Activated naive CD8-positive, alpha-beta T cell treated with anti-CD3 and anti-CD28 coated beads for 36 hours (primary cell): ENCODE measurements at regions not wholly inside any gene's neighbourhood (a gene's known extent, or its start where the extent isn't known, plus 50 kb on each side); places are given as distances from the start of the nearest gene placed in this dataset.
A peak's percentile ranks its signal among the peaks of the same experiment; 100 is the strongest.
"Not testable (repeated sequence)": the region's sequence is repeated elsewhere in the genome, so short reads cannot be mapped to it uniquely, and the experiment has no call there.

Source experiments
- DNase-seq: peaks from one replicate; pipeline ENCODE4 v3.0.0; 2021
- H3K27ac Mint-ChIP-seq: one replicate; pipeline ENCODE4 v1.8.0; 2022; ENCODE audit warnings: mild to moderate bottlenecking, moderate library complexity, mixed read lengths
- H3K27me3 Mint-ChIP-seq: one replicate; pipeline ENCODE4 v1.8.0; 2022; ENCODE audit warnings: mild to moderate bottlenecking, mixed read lengths
- H3K36me3 Mint-ChIP-seq: one replicate; pipeline ENCODE4 v1.8.0; 2021; ENCODE audit warnings: mild to moderate bottlenecking, mixed read lengths
- H3K4me1 Mint-ChIP-seq: one replicate; pipeline ENCODE4 v1.8.0; 2021; ENCODE audit warnings: mixed read lengths
- H3K4me3 Mint-ChIP-seq: one replicate; pipeline ENCODE4 v1.8.0; 2022; ENCODE audit warnings: mild to moderate bottlenecking, moderate library complexity, mixed read lengths
- H3K9me3 Mint-ChIP-seq: one replicate; pipeline ENCODE4 v1.8.0; 2022; ENCODE audit warnings: mixed read lengths

DNA sequence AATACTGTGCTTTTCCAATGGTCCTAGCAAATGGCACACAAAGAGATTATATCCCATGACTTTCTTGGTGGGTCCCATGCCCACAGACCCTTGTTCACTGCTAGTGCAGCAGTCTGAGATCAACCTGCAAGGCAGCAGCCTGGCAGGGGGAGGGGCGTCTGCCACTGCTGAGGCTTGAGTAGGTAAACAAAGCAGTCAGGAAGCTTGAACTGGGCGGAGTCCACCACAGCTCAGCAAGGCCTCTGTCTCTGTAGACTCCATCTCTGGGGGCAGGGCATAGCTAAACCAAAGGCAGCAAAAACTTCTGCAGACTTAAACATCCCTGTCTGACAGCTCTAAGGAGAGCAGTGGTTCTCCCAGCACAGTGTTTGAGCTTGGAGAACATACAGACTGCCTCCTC is 82.9 kb downstream of the ZNF737 start:
- Mint-ChIP-seq H3K27ac (no peak overlapping the region), H3K4me1 (peaks cover 1% of the 10 kb centered on the region), H3K4me3 (no peak overlapping the region), H3K9me3 (peaks cover 55% of the 10 kb centered on the region), H3K36me3 (peaks cover 29% of the 10 kb centered on the region), H3K27me3 (no peaks in the 10 kb centered on the region)
- no peak for DNase-seq

DNA sequence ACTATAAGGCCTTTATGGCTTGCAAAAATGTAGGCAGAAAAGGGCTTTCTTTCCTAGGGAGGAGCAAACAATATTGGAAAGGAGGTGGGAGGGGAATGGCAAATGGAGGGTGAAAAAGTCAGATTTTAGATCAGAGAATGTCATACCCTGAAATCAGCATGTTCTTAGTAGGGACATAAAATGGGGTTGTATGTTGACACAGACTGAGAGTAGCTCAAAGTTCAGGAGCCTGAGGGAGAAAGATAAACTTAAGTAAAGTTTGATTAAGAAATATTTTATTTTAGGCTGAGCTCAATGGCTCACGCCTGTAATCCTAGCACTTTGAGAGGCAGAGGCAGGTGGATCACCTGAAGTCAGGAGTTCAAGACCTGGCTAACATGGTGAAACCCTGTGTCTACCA is 83.8 kb downstream of the ZNF737 start:
- H3K27ac Mint-ChIP-seq = no peak overlapping the region
- H3K4me3 Mint-ChIP-seq = no peak overlapping the region
- peaks cover 37% of the 10 kb centered on the region for H3K36me3 Mint-ChIP-seq
- peaks cover 56% of the 10 kb centered on the region for H3K9me3 Mint-ChIP-seq
- peaks cover 1% of the 10 kb centered on the region for H3K4me1 Mint-ChIP-seq
- DNase-seq = no peak
- no peaks in the 10 kb centered on the region for H3K27me3 Mint-ChIP-seq

DNA sequence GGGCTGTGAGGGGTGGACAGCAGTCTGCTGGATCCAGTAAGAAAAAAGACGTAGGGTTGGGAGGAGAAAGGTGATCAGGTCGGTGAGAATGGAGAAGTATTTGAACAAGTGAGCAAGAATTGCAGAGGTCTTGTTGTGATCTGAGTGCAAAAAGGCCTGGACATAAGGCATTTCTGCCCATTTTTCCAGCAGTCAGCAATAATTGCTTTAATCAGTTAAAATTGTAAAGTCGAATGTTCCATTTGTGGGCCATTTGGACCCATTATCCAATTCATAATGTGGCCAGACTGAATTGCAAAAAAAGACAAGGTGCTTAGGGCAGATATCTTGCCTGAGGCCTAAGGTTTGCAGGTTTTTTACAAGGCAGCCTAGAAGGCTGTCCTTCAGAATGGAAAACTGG is 86.1 kb downstream of the ZNF737 start:
- H3K9me3 Mint-ChIP-seq = peaks cover 55% of the 10 kb centered on the region
- no peak for DNase-seq
- no peak overlapping the region for H3K27ac Mint-ChIP-seq

DNA sequence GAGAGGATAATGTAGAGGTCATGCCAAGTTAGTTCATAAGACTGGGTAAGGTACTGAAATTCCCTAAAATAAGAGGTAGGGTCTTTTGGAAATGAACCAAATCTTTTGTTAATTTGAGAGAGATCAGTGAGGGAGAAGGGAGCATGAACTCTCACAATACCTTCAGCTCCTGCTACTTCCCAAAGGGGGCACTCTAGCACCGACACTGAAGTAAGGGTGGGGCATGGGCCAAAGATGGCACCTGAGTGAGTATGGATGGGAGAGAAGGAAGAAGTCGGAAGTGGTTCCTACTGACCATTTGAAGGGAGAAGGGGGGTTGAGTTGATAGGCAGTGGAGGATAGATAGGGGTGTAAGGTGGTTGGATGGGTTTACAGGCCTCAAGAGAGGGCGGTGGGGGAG is 86.6 kb downstream of the ZNF737 start:
- no peak for DNase-seq
- Mint-ChIP-seq H3K36me3 (peaks cover 31% of the 10 kb centered on the region), H3K27ac (no peak overlapping the region), H3K9me3 (peaks cover 52% of the 10 kb centered on the region), H3K27me3 (no peaks in the 10 kb centered on the region), H3K4me3 (no peak overlapping the region), H3K4me1 (peaks cover 1% of the 10 kb centered on the region)

More for the DNA sequence above, 86.1 kb downstream of the ZNF737 start:
- Mint-ChIP-seq H3K27me3 (no peaks in the 10 kb centered on the region), H3K36me3 (peaks cover 29% of the 10 kb centered on the region), H3K4me1 (peaks cover 1% of the 10 kb centered on the region), H3K4me3 (no peak overlapping the region)

DNA sequence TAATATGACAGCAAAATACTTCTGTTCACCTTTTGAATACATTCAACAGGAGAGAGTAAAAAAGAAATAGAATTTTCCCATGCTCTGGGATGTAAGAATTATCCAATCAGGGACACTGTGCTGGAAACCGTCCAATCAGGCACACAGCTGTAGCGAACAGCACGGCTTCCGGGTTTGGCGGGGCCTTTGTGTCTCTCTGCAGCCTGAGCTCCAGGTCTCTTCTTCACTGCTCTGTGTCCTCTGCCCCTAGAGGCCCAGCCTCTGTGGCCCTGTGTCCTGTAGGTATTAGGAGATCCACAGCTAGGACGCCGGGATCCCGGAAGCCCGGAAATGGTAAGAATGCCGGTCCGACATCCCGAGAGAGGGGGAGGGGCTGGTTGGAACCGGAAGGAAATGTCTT is 92.7 kb downstream of the ZNF737 start:
- H3K27ac Mint-ChIP-seq = no peak overlapping the region
- H3K4me3 Mint-ChIP-seq = no peak overlapping the region
- peaks cover 11% of the 10 kb centered on the region for H3K36me3 Mint-ChIP-seq
- H3K9me3 Mint-ChIP-seq = peaks cover 26% of the 10 kb centered on the region
- H3K27me3 Mint-ChIP-seq = no peaks in the 10 kb centered on the region
- DNase-seq = no peak
- no peaks in the 10 kb centered on the region for H3K4me1 Mint-ChIP-seq

DNA sequence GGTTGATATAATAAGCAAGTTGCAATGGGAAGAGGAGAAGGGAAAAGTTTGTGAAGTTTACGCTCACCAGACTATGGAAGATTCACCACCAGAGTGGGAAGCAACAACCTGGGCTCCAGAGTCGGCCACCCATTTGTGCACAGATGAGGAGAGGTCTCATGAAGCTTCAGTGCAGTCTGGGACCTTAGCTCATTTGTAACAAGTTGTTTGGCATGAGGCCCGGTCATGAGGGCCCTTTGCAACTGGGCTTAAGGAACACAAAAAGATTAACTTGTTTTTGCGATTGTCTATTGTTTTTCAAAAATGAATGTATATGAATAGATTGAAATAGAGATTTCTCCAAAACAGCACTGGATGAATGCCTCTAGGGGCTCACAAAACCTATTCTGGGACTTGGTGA is 94.2 kb downstream of the ZNF737 start:
- no peaks in the 10 kb centered on the region for H3K4me1 Mint-ChIP-seq
- no peak overlapping the region for H3K4me3 Mint-ChIP-seq
- H3K27me3 Mint-ChIP-seq = no peaks in the 10 kb centered on the region
- peaks cover 3% of the 10 kb centered on the region for H3K36me3 Mint-ChIP-seq
- no peak for DNase-seq
- H3K9me3 Mint-ChIP-seq = peaks cover 12% of the 10 kb centered on the region
- no peak overlapping the region for H3K27ac Mint-ChIP-seq

DNA sequence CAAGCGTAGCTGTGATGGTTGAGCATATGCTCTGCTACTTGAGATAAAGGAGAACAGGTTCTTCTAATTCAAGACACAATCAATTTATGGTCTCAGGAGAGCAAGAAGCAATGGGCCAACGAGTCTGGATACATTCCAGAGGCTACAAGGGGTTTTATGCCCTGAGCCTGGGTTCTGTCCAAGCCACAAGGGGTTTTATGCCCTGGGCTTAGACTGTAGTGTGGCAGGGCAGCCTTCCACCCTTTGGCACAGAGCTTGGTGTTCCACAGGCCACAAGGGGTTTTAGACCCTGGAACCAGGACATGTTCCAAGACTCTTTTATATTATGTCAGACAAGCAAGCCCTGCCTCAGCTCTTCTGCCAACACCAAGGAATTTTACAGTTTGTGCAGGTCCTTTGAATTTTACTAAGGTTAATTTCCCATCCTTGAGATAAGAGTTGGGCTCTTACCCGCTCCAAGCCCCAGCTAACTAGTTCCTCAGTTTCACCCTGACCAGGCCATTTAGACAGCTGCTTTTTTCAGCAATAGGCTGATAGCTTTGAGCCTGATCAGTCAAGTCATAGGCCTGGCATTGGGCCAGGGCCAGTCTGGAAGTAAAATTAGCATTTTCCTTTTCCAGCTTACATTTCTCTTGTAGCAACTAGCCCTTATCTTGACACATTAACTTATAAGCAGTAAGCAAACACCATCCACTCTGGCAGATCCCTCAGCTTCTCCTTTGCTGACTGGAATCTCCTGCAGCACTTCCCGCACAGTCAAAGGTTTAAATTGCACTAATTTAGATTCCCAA is 95.0 kb downstream of the ZNF737 start:
- no peaks in the 10 kb centered on the region for H3K27me3 Mint-ChIP-seq
- H3K4me1 Mint-ChIP-seq = no peaks in the 10 kb centered on the region
- DNase-seq = no peak

DNA sequence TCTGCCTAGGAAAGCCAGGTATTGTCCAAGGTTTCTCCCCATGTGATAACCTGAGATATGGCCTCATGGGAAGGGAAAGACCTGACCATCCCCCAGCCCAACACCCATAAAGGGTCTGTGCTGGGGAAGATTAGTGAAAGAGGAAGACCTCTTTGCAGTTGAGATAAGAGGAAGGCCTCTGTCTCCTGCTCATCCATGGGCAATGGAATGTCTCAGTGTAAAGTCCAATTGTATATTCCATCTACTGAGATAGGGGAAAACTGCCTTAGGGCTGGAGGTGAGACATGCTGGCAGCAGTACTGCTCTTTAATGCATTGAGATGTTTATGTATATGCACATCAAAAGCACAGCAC is 99.0 kb downstream of the ZNF737 start:
- not testable (repeated sequence) for H3K27me3 Mint-ChIP-seq, DNase-seq

More for the DNA sequence above, 95.0 kb downstream of the ZNF737 start:
- Mint-ChIP-seq H3K36me3 (peaks cover 3% of the 10 kb centered on the region), H3K27ac (no peak overlapping the region), H3K4me3 (no peak overlapping the region), H3K9me3 (peaks cover 4% of the 10 kb centered on the region)

DNA sequence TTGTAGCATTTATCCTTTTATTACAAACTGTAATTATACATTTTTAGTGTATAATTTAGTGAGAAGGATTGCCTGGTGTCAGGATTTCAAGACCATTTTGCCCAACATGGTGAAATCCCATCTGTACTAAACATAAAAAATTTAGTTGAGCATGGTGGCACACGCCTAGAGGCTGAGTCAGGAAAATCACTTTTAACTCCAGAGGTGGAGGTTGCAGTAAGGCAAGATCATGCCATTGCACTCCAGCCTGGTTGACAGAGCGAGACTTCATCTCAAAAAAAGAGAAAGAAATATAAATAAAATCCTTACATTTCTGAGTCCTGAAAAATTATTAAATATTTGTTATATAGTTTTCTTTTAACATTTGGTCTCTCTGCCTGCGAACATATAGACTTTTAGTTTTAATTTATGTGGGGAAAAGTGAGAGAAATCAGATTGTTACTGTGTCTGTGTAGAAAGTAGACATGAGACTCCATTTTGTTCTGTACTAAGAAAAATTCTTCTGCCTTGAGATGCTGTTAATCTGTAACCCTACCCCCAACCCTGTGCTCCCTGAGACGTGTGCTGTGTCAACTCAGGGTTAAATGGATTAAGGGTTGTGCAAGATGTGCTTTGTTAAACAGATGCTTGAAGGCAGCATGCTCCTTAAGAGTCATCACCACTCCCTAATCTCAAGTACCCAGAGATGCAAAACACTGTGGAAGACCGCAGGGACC is 99.5 kb downstream of the ZNF737 start:
- not testable (repeated sequence) for H3K27ac Mint-ChIP-seq, H3K4me3 Mint-ChIP-seq, H3K9me3 Mint-ChIP-seq, H3K4me1 Mint-ChIP-seq, DNase-seq, H3K36me3 Mint-ChIP-seq, H3K27me3 Mint-ChIP-seq

More for the DNA sequence above, 99.0 kb downstream of the ZNF737 start:
- not testable (repeated sequence) for H3K36me3 Mint-ChIP-seq, H3K4me1 Mint-ChIP-seq, H3K27ac Mint-ChIP-seq, H3K9me3 Mint-ChIP-seq, H3K4me3 Mint-ChIP-seq

DNA sequence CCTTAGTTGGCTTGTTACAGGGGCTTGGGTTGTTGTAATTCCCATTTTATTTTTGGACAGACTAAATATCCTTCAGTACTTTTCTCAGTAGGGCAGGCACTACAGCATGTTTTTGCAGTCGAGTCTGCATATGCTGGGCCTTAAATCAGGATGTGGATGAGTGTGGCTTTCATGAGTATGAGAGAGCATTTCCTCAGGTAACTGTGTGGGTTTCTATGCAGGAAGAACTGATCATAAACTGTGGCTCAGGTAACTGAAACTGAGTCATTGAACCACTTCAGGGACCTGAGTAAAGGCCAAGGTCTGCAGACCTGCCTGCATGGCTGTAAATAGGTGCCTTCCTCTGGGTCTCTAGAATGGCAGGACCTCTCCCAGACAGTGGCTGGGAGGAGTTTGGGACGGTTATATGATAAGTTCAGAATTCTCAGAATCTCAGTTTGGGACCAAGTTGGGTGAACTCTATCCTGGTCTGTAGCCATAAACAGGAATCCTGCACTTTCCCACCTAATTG is 112.1 kb downstream of the ZNF737 start:
- Mint-ChIP-seq H3K9me3 (no peaks in the 10 kb centered on the region), H3K4me1 (peaks cover 11% of the 10 kb centered on the region), H3K36me3 (no peaks in the 10 kb centered on the region), H3K27me3 (no peaks in the 10 kb centered on the region), H3K27ac (peak overlapping the region; percentile 20), H3K4me3 (no peak overlapping the region)
- DNase-seq = no peak

DNA sequence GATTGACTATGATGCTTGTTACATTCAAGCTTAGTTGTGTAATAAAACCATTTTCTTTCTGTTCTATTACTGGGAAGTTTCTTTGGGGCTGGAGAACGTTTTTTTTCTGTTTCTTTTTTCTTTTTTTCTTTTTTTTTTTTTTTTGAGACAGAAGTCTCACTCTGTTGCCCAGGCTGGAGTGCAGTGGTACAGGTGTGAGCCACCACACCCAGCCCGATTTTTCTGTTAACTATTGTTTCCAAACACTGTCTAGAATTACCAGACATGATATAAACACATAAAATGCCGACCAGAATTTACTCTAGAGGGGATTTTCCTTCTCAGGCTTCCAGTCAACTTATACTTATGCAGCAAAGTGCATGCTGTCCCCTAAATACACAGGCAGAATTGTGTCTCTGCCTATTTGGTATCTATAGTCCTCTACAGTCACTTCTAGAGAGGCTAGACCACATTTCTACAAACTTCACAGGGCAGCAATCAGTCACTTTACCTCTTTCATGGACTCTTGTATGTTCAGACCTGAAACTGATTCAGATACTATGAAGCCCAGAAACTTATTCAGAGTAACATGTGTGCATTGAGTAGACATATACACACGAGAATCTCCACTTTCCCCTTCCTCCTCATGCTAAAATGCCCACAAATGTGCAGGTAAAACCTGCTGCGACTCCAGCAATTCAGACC is 121.2 kb downstream of the ZNF737 start:
- Mint-ChIP-seq H3K27ac (no peak overlapping the region), H3K9me3 (no peaks in the 10 kb centered on the region), H3K4me3 (no peak overlapping the region), H3K27me3 (no peaks in the 10 kb centered on the region), H3K4me1 (peaks cover 2% of the 10 kb centered on the region), H3K36me3 (no peaks in the 10 kb centered on the region)
- DNase-seq = no peak

DNA sequence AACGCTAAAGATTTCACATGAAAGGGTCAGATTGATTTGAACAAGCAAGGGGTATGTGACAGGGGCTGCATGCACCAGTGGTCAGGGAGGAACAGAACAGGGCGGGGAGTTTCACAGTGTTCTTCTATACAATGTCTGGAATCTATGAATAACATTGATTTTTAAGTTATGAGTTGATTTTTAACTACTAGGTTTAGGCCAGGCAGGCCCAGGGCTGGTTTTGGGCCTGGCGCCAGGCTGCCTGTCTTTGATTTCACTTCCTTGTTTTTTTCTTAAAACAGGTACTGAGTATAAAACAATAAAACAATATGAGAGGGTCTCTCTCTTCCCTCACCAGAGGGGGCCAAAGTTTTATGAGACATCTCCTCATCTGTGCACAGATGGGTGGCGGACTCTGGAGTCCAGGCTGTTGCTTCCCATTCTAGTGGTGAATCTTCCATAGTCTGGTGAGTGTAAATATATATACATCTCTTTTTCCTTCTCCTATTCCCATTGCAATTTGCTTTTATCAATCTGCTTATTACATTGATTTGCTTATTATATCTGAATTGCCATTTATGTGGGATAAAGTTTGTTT is 133.2 kb downstream of the ZNF737 start:
- DNase-seq, H3K4me3 Mint-ChIP-seq, H3K27me3 Mint-ChIP-seq, H3K4me1 Mint-ChIP-seq, H3K36me3 Mint-ChIP-seq, H3K27ac Mint-ChIP-seq, H3K9me3 Mint-ChIP-seq: not testable (repeated sequence)

DNA sequence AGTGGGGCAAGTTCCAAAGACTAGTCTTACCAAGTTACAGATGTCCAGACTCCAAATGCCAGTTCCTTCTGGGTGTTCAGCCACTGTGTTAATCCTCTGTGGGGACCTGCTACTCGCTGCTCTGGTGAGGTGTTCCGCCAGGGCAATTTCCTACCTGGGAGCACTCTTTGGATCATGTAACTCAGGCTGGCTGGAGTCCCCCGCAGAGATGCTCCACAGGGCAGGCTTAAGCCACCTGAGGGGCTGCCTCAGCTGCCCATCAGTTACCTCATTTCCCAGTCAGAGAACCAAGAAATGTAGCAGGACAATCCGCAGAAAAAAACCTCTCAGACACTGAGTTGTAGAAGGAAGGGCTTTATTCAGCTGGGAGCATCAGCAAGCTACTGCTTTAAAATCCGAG is 133.8 kb downstream of the ZNF737 start:
- Mint-ChIP-seq H3K9me3 (no peaks in the 10 kb centered on the region), H3K27me3 (no peaks in the 10 kb centered on the region)

DNA sequence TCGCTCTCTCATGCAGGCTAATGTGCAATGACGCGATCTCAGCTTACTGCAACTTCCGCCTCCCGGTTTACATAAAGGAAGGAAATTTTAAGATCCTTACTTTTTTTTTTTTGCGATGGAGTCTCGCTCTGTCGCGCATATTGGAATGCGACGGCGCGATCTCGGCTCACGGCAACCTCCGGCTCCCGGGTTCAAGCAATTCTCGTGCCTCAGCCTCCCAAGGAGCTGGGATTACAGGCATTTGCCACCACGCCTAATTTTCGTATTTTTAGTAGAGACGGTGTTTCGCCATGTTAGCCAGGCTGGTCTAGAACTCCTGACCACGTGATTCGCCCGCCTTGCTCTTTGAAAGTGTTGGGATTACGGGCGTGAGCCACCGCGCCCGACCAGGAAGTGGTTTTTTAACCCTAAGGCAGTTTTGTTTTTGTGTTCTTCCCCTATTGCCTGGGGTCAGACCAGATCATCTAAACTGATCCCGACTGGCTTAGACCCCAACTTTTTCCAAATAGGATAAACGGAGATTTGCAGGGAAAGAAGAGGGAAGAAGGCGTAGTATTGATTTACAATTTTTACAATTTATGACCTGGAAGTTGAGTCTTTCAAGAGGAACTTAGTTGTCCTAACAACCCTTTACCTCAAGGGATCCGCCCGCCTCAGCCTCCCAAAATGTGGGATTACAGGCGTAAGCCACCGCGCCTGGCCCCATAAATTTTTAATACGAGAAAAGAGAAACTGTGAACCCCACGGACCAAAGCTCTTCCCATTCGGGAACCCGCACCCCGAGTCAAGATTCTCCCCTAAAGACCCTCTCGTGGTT is 142.0 kb downstream of the ZNF737 start:
- peaks cover 19% of the 10 kb centered on the region for H3K4me1 Mint-ChIP-seq

More for the DNA sequence above, 133.8 kb downstream of the ZNF737 start:
- Mint-ChIP-seq H3K4me1 (peaks cover 6% of the 10 kb centered on the region), H3K27ac (no peak overlapping the region), H3K4me3 (no peak overlapping the region), H3K36me3 (peaks cover 2% of the 10 kb centered on the region)
- DNase-seq = no peak

More for the DNA sequence above, 142.0 kb downstream of the ZNF737 start:
- no peaks in the 10 kb centered on the region for H3K27me3 Mint-ChIP-seq
- H3K27ac Mint-ChIP-seq = peak overlapping the region; percentile 99
- H3K4me3 Mint-ChIP-seq = peak overlapping the region; percentile 99
- H3K9me3 Mint-ChIP-seq = peaks cover 12% of the 10 kb centered on the region
- DNase-seq = peak; percentile 29
- peaks cover 52% of the 10 kb centered on the region for H3K36me3 Mint-ChIP-seq
